ENCODE measurements at regions not wholly inside any gene's neighbourhood (a gene's known extent, or its start where the extent isn't known, plus 50 kb on each side); places are given as distances from the start of the nearest gene placed in this dataset.

DNA sequence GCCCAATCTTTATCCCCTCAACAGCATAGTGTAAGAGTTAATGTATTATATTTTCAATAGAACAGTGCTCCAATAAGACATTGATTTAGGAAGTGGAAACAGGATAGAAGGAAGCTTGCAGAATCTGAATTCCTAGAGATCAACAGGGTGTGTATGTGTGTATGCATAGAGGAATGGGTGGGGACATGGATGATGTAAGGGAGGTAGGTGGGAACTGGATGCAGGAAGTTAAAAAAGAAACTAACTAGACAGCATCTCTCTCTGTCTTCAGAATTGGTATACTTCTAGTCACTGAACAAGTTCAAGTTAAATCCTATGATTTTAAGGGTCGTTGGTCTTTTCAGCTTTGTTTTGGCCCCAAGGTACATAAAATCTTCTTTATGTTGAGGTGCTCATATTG, 196.6 kb downstream of the PMAIP1 start:
- H3K9me3 ChIP-seq (ENCODE audit: control insufficient read depth, low read length), result no peaks in the 10 kb centered on the region
- DNase-seq, result no peak
- WGBS, result 40% methylated on average over 1 of the region's 1 CpG
- H3K27me3 ChIP-seq (ENCODE audit: control insufficient read depth, insufficient read depth), result no peaks in the 10 kb centered on the region
- H3K27ac ChIP-seq (ENCODE audit: low read length), result no peak overlapping the region
- no peak overlapping the region for H3K4me3 ChIP-seq (ENCODE audit: low read length)
- no peak for ATAC-seq
- intact Hi-C loops (cut with DNase I), result no loop called here
- no peaks in the 10 kb centered on the region for H3K4me1 ChIP-seq (ENCODE audit: control insufficient read depth, insufficient read depth, low read length)

DNA sequence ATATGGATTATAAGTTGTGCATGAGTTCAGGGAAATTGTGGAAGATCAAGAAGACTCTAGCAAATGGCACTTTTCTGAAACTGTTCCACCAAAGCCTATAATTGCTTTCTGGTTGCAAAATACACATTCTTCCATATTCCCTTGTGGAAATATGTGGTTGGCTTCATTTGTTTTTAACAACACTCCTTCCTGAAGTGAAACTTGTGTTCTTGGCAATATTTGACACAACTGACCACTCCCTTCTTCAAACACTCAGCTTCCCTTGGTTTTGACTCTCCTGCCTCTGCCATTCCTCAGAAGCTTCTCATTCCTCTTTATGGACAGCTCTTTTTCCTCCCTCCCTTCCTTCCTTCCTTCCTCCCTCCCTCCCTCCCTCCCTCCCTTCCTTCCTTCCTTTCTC, 192.3 kb downstream of the PMAIP1 start:
- Histone ChIP-seq H3K27ac (ENCODE audit: low read length) (no peak overlapping the region), H3K27me3 (ENCODE audit: control insufficient read depth, insufficient read depth) (no peaks in the 10 kb centered on the region), H3K9me3 (ENCODE audit: control insufficient read depth, low read length) (no peaks in the 10 kb centered on the region), H3K4me1 (ENCODE audit: control insufficient read depth, insufficient read depth, low read length) (no peaks in the 10 kb centered on the region), H3K4me3 (ENCODE audit: low read length) (no peak overlapping the region)
- ATAC-seq, result no peak
- intact Hi-C loops (cut with DNase I), result no loop called here
- no peak for DNase-seq

DNA sequence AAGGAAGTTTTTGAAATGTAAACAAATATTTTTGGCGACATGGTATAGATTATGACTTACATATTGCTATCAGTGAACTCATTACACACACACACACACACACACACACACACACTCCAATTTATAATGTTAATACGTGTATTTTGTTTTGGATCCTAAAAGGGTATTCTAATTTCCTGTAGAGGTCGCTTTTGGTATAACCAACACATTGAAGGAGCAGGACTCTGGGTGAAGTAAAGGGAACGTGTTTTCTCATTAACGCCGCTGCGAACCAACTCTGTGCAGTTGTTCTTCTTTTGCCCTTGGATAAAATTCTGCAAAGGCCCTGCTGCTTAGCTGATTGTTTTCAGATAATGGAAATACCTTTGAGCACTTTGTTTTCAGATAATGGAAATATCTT, 190.4 kb downstream of the PMAIP1 start:
- Histone ChIP-seq H3K4me1 (ENCODE audit: control insufficient read depth, insufficient read depth, low read length) (no peaks in the 10 kb centered on the region), H3K27ac (ENCODE audit: low read length) (no peak overlapping the region), H3K9me3 (ENCODE audit: control insufficient read depth, low read length) (no peaks in the 10 kb centered on the region), H3K27me3 (ENCODE audit: control insufficient read depth, insufficient read depth) (no peaks in the 10 kb centered on the region), H3K4me3 (ENCODE audit: low read length) (no peak overlapping the region)
- ATAC-seq (no peak), DNase-seq (peak in 1 of 3 donors; percentile 6)
- 15% methylated on average over 7 of the region's 7 CpGs for WGBS
- intact Hi-C loops (cut with DNase I), result no loop called here

DNA sequence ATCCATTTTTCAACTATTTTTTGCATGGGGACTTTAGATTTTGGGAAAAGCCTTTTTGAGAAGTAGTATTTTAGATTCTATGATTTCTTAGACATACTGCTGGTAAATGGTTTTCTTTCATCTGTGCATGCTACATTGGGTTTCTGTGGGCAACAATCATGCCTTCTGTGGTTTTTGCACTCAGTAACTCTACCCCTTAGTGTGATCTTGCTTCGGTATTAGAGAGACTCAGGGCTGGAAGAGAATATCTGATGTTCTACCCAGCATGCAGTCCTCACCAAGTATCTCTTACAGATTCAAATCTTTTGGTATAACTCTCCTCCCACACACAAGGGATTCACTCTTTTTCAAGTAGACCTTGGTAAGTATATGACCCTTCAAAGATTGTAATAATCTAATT, 183.0 kb downstream of the PMAIP1 start:
- H3K4me3 ChIP-seq (ENCODE audit: low read length), result no peak overlapping the region
- WGBS, result 61% methylated on average over 1 of the region's 1 CpG
- H3K9me3 ChIP-seq (ENCODE audit: control insufficient read depth, low read length), result no peaks in the 10 kb centered on the region
- no peak overlapping the region for H3K27ac ChIP-seq (ENCODE audit: low read length)
- intact Hi-C loops (cut with DNase I), result no loop called here
- H3K27me3 ChIP-seq (ENCODE audit: control insufficient read depth, insufficient read depth), result no peaks in the 10 kb centered on the region
- no peaks in the 10 kb centered on the region for H3K4me1 ChIP-seq (ENCODE audit: control insufficient read depth, insufficient read depth, low read length)
- DNase-seq (no peak), ATAC-seq (no peak)

DNA sequence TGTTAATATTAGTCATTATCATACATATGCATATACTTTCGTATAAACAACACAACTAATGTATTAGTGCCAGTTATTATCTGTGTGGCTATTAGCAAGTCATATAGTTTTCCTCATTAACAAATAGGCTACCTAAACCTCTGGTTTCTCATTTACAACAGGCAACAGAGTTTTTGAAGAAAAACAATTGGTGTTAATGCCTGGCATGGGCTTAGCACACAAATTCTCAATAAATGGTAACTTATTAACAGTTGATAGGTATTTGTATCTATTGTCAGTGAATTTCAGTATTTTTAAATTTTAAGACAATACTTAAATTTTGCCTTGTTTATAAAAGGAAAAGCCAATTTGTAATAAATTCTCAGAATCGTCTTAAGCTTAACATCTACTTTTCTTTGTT, 182.5 kb downstream of the PMAIP1 start:
- DNase-seq (no peak), ATAC-seq (no peak)
- no peak overlapping the region for H3K4me3 ChIP-seq (ENCODE audit: low read length)
- H3K9me3 ChIP-seq (ENCODE audit: control insufficient read depth, low read length), result no peaks in the 10 kb centered on the region
- intact Hi-C loops (cut with DNase I), result no loop called here
- 71% methylated on average over 2 of the region's 2 CpGs for WGBS
- no peaks in the 10 kb centered on the region for H3K27me3 ChIP-seq (ENCODE audit: control insufficient read depth, insufficient read depth)
- H3K27ac ChIP-seq (ENCODE audit: low read length), result no peak overlapping the region
- H3K4me1 ChIP-seq (ENCODE audit: control insufficient read depth, insufficient read depth, low read length), result no peaks in the 10 kb centered on the region

DNA sequence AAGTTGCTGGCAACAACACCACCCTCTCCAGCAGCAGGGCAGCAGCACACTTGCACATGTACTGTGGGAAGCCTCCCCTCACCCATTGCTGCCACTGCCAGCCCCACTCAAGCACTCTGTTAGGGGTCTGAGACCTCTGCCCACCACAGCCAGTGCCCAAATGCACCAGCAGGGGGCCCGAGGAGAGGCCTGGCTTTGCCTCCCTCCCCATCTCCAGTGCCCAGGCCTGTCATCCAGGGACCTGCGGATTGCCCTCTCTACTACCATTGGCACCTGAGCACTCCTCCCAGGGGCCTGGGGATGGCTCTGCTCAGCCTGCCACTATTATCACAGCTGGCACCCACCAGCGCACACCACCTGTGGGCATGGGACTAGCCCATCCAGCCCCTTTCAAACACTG, 175.7 kb downstream of the PMAIP1 start:
- intact Hi-C loops (cut with DNase I), result no loop called here
- Histone ChIP-seq H3K4me3 (ENCODE audit: low read length) (no peak overlapping the region), H3K27me3 (ENCODE audit: control insufficient read depth, insufficient read depth) (no peaks in the 10 kb centered on the region), H3K27ac (ENCODE audit: low read length) (no peak overlapping the region), H3K4me1 (ENCODE audit: control insufficient read depth, insufficient read depth, low read length) (no peaks in the 10 kb centered on the region), H3K9me3 (ENCODE audit: control insufficient read depth, low read length) (no peaks in the 10 kb centered on the region)
- peak in 1 of 2 donors; percentile 14 for ATAC-seq
- 84% methylated on average over 3 of the region's 3 CpGs for WGBS
- no peak for DNase-seq

DNA sequence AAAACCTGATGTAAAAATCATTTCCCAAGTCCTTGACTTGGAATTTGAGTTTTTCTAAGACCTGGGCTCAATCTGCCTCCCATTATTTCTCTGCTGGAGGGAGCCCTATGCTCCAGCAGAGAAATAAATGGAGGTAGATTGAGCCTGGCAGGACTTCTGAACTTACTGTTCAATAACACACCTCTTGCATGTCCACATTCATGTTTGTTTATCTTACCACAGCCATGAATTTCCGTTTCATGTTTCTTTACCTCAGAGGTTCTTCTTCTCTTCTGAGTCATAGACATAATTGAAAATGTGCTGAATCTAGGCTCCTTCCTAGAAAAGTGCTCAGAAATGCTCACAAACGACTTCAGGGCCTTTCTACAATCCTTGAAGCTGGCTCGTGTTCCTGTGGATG, 170.8 kb downstream of the PMAIP1 start:
- DNase-seq, result no peak
- H3K27ac ChIP-seq (ENCODE audit: low read length), result no peak overlapping the region
- H3K4me1 ChIP-seq (ENCODE audit: control insufficient read depth, insufficient read depth, low read length), result no peaks in the 10 kb centered on the region
- H3K4me3 ChIP-seq (ENCODE audit: low read length), result no peak overlapping the region
- no peaks in the 10 kb centered on the region for H3K9me3 ChIP-seq (ENCODE audit: control insufficient read depth, low read length)
- ATAC-seq, result no peak
- 50% methylated on average over 3 of the region's 3 CpGs for WGBS
- intact Hi-C loops (cut with DNase I), result no loop called here
- no peaks in the 10 kb centered on the region for H3K27me3 ChIP-seq (ENCODE audit: control insufficient read depth, insufficient read depth)

DNA sequence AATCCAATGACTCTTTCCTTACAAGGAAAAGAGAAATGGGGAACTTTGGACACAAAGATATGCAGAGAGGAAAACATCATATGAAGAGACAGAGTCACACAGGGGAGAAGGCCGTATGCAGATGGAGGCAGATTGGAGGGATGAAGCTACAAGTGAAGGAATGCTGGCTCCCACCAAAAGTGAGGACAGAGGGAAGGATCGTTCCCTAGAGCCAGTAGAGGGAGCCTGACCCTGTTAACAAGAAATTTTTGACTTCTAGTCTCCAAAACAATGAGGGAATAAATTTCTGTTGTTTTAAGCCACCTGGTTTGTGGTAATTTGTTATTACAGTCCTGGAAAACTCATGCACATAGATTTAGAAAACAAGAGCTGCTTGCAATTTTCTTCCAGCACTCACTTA, 169.3 kb downstream of the PMAIP1 start:
- no peak overlapping the region for H3K27ac ChIP-seq (ENCODE audit: low read length)

DNA sequence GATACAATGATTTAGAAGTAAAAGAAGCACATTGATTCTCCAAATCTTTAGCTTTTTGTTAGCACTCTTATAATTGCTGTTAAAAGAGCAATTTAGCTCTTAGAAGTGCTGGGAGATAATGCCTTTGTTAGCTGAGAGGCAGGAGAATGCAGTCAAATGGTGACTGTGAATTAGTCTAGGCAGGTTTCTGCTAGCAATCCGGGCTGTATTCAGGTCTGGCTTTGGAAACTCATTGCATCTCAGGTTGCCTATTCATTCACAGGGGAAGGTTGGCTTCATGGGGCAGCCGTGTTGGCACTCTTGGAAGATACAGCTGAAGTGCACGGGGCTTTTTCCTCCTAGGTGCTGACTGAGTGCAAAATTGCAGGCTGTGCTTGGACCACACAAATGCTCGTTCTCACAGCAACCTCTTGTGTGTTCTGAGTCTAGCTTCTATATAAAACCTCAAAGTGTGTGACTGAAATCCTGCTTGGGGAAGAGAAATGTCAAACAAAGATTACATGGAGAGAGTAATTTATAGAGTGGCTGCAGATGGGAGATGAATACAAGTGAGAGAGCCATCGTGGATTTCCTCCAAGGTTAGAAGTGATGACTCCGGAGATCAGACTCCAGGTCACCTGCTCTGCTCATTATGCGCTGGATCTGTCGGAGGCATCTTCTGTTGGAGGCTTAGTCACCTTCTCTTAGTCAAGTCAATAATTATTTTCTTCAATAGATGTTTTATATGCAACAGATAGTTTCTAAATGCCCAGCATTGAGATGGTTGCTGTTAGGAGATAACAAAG, 167.8 kb downstream of the PMAIP1 start:
- Histone ChIP-seq H3K9me3 (ENCODE audit: control insufficient read depth, low read length) (no peaks in the 10 kb centered on the region), H3K4me1 (ENCODE audit: control insufficient read depth, insufficient read depth, low read length) (no peaks in the 10 kb centered on the region), H3K27me3 (ENCODE audit: control insufficient read depth, insufficient read depth) (no peaks in the 10 kb centered on the region), H3K4me3 (ENCODE audit: low read length) (no peak overlapping the region), H3K27ac (ENCODE audit: low read length) (no peak overlapping the region)
- DNase-seq (no peak), ATAC-seq (no peak)
- 54% methylated on average over 8 of the region's 8 CpGs for WGBS
- intact Hi-C loops (cut with DNase I), result no loop called here

More for the DNA sequence above, 169.3 kb downstream of the PMAIP1 start:
- H3K4me3 ChIP-seq (ENCODE audit: low read length), result no peak overlapping the region
- no peaks in the 10 kb centered on the region for H3K27me3 ChIP-seq (ENCODE audit: control insufficient read depth, insufficient read depth)
- no peak for ATAC-seq
- no peaks in the 10 kb centered on the region for H3K9me3 ChIP-seq (ENCODE audit: control insufficient read depth, low read length)
- H3K4me1 ChIP-seq (ENCODE audit: control insufficient read depth, insufficient read depth, low read length), result no peaks in the 10 kb centered on the region
- no peak for DNase-seq
- intact Hi-C loops (cut with DNase I), result no loop called here
- 58% methylated on average over 2 of the region's 2 CpGs for WGBS

DNA sequence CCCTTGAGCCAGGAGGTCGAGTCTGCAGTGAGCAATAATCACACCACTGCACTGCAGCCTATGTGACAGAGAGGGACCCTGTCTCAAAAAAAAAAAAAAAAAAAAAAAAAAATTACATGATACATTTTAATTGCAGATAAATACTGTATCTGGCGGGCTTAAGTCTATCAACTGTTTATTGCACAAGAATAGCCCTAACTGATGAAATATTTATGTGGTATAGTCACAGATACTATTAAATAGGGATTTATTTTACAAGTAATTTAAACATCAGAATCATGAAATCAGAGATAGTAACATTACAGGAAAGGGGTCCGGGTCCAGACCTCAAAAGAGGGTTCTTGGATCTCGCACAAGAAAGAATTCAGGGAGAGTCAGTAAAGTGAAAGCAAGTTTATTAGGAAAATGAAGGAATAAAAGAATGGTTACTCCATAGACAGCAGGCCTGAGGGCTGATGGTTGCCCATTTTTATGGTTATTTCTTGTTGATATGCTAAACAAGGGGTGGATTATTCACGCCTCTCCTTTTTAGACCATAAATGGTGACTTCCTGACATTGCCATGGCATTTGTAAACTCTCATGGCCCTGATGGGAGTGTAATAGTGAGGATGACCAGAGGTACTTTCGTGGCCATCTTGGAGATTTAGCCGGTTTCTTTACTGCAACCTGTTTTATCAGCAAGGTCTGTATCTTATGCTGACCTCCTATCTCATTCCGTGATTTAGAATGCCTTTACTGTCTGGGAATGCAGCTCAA, 166.6 kb downstream of the PMAIP1 start:
- no peaks in the 10 kb centered on the region for H3K4me1 ChIP-seq (ENCODE audit: control insufficient read depth, insufficient read depth, low read length)
- no peak for DNase-seq
- 61% methylated on average over 8 of the region's 8 CpGs for WGBS
- no peak for ATAC-seq
- no peaks in the 10 kb centered on the region for H3K27me3 ChIP-seq (ENCODE audit: control insufficient read depth, insufficient read depth)
- no peaks in the 10 kb centered on the region for H3K9me3 ChIP-seq (ENCODE audit: control insufficient read depth, low read length)
- intact Hi-C loops (cut with DNase I), result no loop called here
- H3K27ac ChIP-seq (ENCODE audit: low read length), result no peak overlapping the region
- no peak overlapping the region for H3K4me3 ChIP-seq (ENCODE audit: low read length)

DNA sequence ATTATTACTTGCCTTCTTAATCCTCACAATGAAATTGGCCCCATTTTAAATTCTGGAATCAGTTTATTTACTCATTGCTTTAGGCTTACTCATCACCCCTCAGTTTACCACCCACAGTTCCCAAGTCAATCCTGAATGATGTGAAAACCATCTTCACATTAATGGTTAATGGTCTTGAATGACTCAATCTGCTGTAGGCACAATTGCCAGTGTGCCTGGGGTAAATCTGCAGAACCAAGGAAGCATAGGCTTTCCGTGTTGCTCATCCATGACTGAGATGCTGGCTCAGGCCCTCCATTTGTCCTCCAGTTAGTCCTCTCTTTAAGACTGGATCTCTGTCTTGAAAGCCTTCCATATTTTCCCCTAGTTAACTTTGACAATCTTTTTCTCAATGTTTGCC, 164.5 kb downstream of the PMAIP1 start:
- WGBS, result 74% methylated on average over 1 of the region's 1 CpG
- DNase-seq (no peak), ATAC-seq (no peak)
- intact Hi-C loops (cut with DNase I), result no loop called here
- H3K27me3 ChIP-seq (ENCODE audit: control insufficient read depth, insufficient read depth), result no peaks in the 10 kb centered on the region
- H3K4me3 ChIP-seq (ENCODE audit: low read length), result no peak overlapping the region
- H3K4me1 ChIP-seq (ENCODE audit: control insufficient read depth, insufficient read depth, low read length), result no peaks in the 10 kb centered on the region
- H3K9me3 ChIP-seq (ENCODE audit: control insufficient read depth, low read length), result no peaks in the 10 kb centered on the region
- H3K27ac ChIP-seq (ENCODE audit: low read length), result no peak overlapping the region

Data from right cardiac atrium (tissue), 5 donors.